DND-41 (cell line): ENCODE measurements at regions not wholly inside any gene's neighbourhood (a gene's known extent, or its start where the extent isn't known, plus 50 kb on each side); places are given as distances from the start of the nearest gene placed in this dataset.
"Not testable (repeated sequence)": the region's sequence is repeated elsewhere in the genome, so short reads cannot be mapped to it uniquely, and the experiment has no call there.

Experiments used
- ATAC-seq: fragments of 200-7000 bp; cut with Tn5 transposase; 3 replicates; pipeline ENCODE4 v1.9.1; 2021; ENCODE audit warnings: low read depth; ENCODE audit not compliant: insufficient read depth
- DNase-seq: peaks from one replicate; pipeline ENCODE4 v3.0.0-alpha.2; 2020
- H2AFZ ChIP-seq: 2 replicates; pipeline ENCODE4 v1.6.0; 2012; ENCODE audit warnings: low read depth, low read length
- H3K27ac ChIP-seq: 2 replicates; pipeline ENCODE4 v1.5.1; 2012; ENCODE audit warnings: low read length, inconsistent platforms
- H3K27me3 ChIP-seq: fragments of 200-600 bp; sonication (generic); 2 replicates; pipeline ENCODE4 v1.6.0; 2012; ENCODE audit warnings: low read length, mild to moderate bottlenecking, inconsistent platforms; ENCODE audit not compliant: insufficient read depth, poor library complexity
- H3K36me3 ChIP-seq: 2 replicates; pipeline ENCODE4 v1.5.1; 2012; ENCODE audit warnings: low read length, inconsistent platforms; ENCODE audit not compliant: insufficient read depth
- H3K4me1 ChIP-seq: 2 replicates; pipeline ENCODE4 v1.5.1; 2012; ENCODE audit warnings: mild to moderate bottlenecking, low read length; ENCODE audit not compliant: insufficient read depth
- H3K4me2 ChIP-seq: 2 replicates; pipeline ENCODE4 v1.6.0; 2012; ENCODE audit warnings: mild to moderate bottlenecking, moderate library complexity, low read length, inconsistent platforms; ENCODE audit not compliant: insufficient read depth
- H3K4me3 ChIP-seq, 2 experiments: fragments of 200-600 bp in 1 of 2; shearing (Covaris generic) in 1 of 2; 2 replicates each; pipeline ENCODE4 v1.5.1; 2012 to 2016; ENCODE audit warnings: inconsistent platforms in 2 of 2, low read length in 2 of 2, mild to moderate bottlenecking in 2 of 2, low read depth in 1 of 2, moderate library complexity in 1 of 2
- H3K79me2 ChIP-seq: 2 replicates; pipeline ENCODE4 v1.6.0; 2012; ENCODE audit warnings: low read length, inconsistent platforms; ENCODE audit not compliant: insufficient read depth
- H3K9ac ChIP-seq: 2 replicates; pipeline ENCODE4 v1.6.0; 2012; ENCODE audit warnings: low read depth, mild to moderate bottlenecking, inconsistent platforms, low read length, moderate library complexity
- H3K9me3 ChIP-seq: 2 replicates; pipeline ENCODE4 v1.5.1; 2012; ENCODE audit warnings: low read length, moderate library complexity, mild to moderate bottlenecking, inconsistent platforms; ENCODE audit not compliant: insufficient read depth, severe bottlenecking
- H4K20me1 ChIP-seq: 2 replicates; pipeline ENCODE4 v1.6.0; 2012; ENCODE audit warnings: low read length; ENCODE audit not compliant: insufficient read depth
- CTCF ChIP-seq: IDR thresholded peaks from 2 replicates; pipeline ENCODE4 v1.5.1; 2012; ENCODE audit warnings: borderline replicate concordance, low read length, moderate library complexity, mild to moderate bottlenecking; ENCODE audit not compliant: poor library complexity, severe bottlenecking; ENCODE audit errors: extremely low read depth
- EZH2 ChIP-seq: IDR thresholded peaks from 3 replicates; pipeline ENCODE4 v1.6.1; 2012; ENCODE audit warnings: borderline replicate concordance, low read depth, mild to moderate bottlenecking, moderate library complexity, low read length, inconsistent platforms; ENCODE audit not compliant: severe bottlenecking

GRCh38 chr11:37978647-37979046, 1380.6 kb upstream of the RAG2 start:
- Histone ChIP-seq H4K20me1 (no peaks in the 10 kb centered on the region), H3K27ac (no peak overlapping the region), H3K27me3 (no peaks in the 10 kb centered on the region), H3K4me2 (no peak overlapping the region), H3K9me3 (no peaks in the 10 kb centered on the region), H3K9ac (no peak overlapping the region), H2AFZ (no peak overlapping the region), H3K36me3 (no peaks in the 10 kb centered on the region), H3K4me3 (no peak overlapping the region), H3K4me1 (no peaks in the 10 kb centered on the region), H3K79me2 (no peaks in the 10 kb centered on the region)
- TF ChIP-seq EZH2, result no peak
- no peak for TF ChIP-seq CTCF
- ATAC-seq (no peak), DNase-seq (no peak)

GRCh38 chr11:37973941-37974340, 1375.9 kb upstream of the RAG2 start:
- Histone ChIP-seq H3K27ac (no peak overlapping the region), H3K9ac (no peak overlapping the region), H3K4me1 (no peaks in the 10 kb centered on the region), H3K36me3 (no peaks in the 10 kb centered on the region), H4K20me1 (no peaks in the 10 kb centered on the region), H2AFZ (no peak overlapping the region), H3K4me3 (no peak overlapping the region), H3K79me2 (no peaks in the 10 kb centered on the region), H3K9me3 (no peaks in the 10 kb centered on the region), H3K27me3 (no peaks in the 10 kb centered on the region), H3K4me2 (no peak overlapping the region)
- no peak for ATAC-seq
- no peak for DNase-seq
- no peak for TF ChIP-seq EZH2
- no peak for TF ChIP-seq CTCF

DNA sequence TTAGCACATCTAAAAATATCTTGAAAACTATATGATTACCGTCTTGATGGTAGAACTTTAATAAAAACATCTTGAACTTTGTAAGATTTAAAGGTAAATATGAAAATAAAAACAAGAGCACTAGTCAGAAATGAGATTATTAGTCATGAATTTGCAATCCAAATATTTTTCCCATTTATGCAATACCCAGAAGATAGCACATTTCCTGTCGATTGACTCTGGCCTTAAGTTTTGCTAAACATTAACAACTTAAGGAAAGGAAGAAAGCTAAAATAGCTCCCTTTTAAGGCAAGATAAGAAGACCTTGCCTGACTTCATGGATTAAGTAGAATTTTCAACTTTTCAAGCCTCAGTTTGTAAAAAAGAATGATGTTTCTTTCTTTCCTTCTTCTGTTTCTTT, 1374.7 kb upstream of the RAG2 start:
- H3K4me2 ChIP-seq, result no peak overlapping the region
- no peak overlapping the region for H3K27ac ChIP-seq
- no peaks in the 10 kb centered on the region for H3K36me3 ChIP-seq
- no peak for TF ChIP-seq EZH2
- no peak for TF ChIP-seq CTCF
- H3K9ac ChIP-seq, result no peak overlapping the region
- DNase-seq (no peak), ATAC-seq (no peak)
- no peaks in the 10 kb centered on the region for H3K9me3 ChIP-seq
- H2AFZ ChIP-seq, result no peak overlapping the region
- no peaks in the 10 kb centered on the region for H3K4me1 ChIP-seq
- H3K4me3 ChIP-seq, result no peak overlapping the region
- no peaks in the 10 kb centered on the region for H3K79me2 ChIP-seq
- H4K20me1 ChIP-seq, result no peaks in the 10 kb centered on the region
- no peaks in the 10 kb centered on the region for H3K27me3 ChIP-seq

DNA sequence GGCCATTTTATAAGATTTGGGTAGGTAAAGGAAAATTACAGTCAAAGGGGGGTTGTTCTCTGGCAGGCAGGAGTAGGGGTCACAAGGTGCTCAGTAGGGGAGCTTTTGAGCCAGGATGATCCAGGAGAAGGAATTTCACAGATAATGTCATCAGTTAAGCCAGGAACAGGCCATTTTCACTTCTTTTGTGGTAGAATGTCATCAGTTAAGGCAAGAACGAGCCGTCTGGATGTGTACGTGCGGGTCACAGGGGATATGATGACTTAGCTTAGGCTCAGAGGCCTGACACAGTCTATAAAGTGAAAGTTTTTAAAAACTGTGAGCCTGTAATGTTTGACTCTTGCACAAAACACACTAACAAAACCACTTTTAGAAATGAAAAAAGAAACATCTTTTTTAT, 1371.3 kb upstream of the RAG2 start:
- not testable (repeated sequence) for H2AFZ ChIP-seq, H3K9me3 ChIP-seq, H3K4me1 ChIP-seq, H3K27me3 ChIP-seq, H3K9ac ChIP-seq, H3K27ac ChIP-seq, H3K4me2 ChIP-seq, H4K20me1 ChIP-seq, H3K79me2 ChIP-seq, H3K36me3 ChIP-seq, DNase-seq, ATAC-seq, H3K4me3 ChIP-seq
